IMR-90 (cell line): ENCODE measurements at regions not wholly inside any gene's neighbourhood (a gene's known extent, or its start where the extent isn't known, plus 50 kb on each side); places are given as distances from the start of the nearest gene placed in this dataset.

Source experiments
- ATAC-seq: fragments of 200-7000 bp; cut with Tn5 transposase; 2 replicates; pipeline ENCODE4 v1.9.1; 2020; ENCODE audit warnings: low read depth, mild to moderate bottlenecking, moderate library complexity
- BruUV-seq: library from RNA; stranded (reverse); fragments of 400-500 nt; replicated peaks from 2 replicates; lab custom pipeline; 2021; lab: Mats Ljungman, UMichigan
- CTCF ChIA-PET: fragments of 300-600 bp; formaldehyde crosslinking; extraction: SDS; loops from one replicate; lab custom pipeline; 2021; ENCODE audit warnings: antibody characterized with exemption; lab: Yijun Ruan, JAX
- POLR2A ChIA-PET: fragments of 300-600 bp; sonication (Branson Sonifier 250); formaldehyde crosslinking; loops from one replicate; lab custom pipeline; 2022; ENCODE audit warnings: antibody characterized with exemption; ENCODE audit not compliant: unreplicated experiment; lab: Charles Lee
- DNase-seq: peaks from one replicate; pipeline ENCODE4 v3.0.0; 2013
- H2AFZ ChIP-seq: replicated peaks from 2 replicates; pipeline ENCODE3; 2013; ENCODE audit warnings: low read length, mild to moderate bottlenecking; ENCODE audit not compliant: poor library complexity
- H2AK5ac ChIP-seq: 2 replicates; pipeline ENCODE4 v1.6.1; 2013; ENCODE audit warnings: low read depth, low read length, inconsistent platforms
- H2AK9ac ChIP-seq: replicated peaks from 2 replicates; pipeline ENCODE3; 2013; ENCODE audit warnings: mild to moderate bottlenecking, low read depth, low read length, moderate library complexity; ENCODE audit not compliant: poor library complexity
- H2BK120ac ChIP-seq: 2 replicates; pipeline ENCODE4 v1.6.1; 2013; ENCODE audit warnings: low read depth, low read length, inconsistent platforms
- H2BK15ac ChIP-seq: 3 replicates; pipeline ENCODE4 v1.6.1; 2013; ENCODE audit warnings: low read depth, low read length, inconsistent platforms
- H2BK20ac ChIP-seq: 2 replicates; pipeline ENCODE4 v1.6.1; 2013; ENCODE audit warnings: low read depth, mild to moderate bottlenecking, inconsistent platforms, low read length, moderate library complexity
- H2BK5ac ChIP-seq: 2 replicates; pipeline ENCODE4 v1.6.1; 2013; ENCODE audit warnings: mild to moderate bottlenecking, low read depth, low read length, inconsistent platforms; ENCODE audit not compliant: poor library complexity, severe bottlenecking
- H3K14ac ChIP-seq: replicated peaks from 2 replicates; pipeline ENCODE4 v1.6.1; 2013; ENCODE audit warnings: low read depth, low read length, inconsistent platforms
- H3K18ac ChIP-seq: 2 replicates; pipeline ENCODE4 v1.6.1; 2013; ENCODE audit warnings: low read depth, low read length, control low read depth
- H3K23ac ChIP-seq: 2 replicates; pipeline ENCODE4 v1.6.1; 2013; ENCODE audit warnings: low read depth, low read length, inconsistent platforms
- H3K27ac ChIP-seq: 2 replicates; pipeline ENCODE4 v1.5.1; 2013; ENCODE audit warnings: mild to moderate bottlenecking, control low read depth, low read length; ENCODE audit not compliant: insufficient read depth
- H3K27me3 ChIP-seq: 2 replicates; pipeline ENCODE4 v1.6.1; 2013; ENCODE audit warnings: low read length; ENCODE audit not compliant: control insufficient read depth, insufficient read depth
- H3K36me3 ChIP-seq: 2 replicates; pipeline ENCODE4 v1.6.1; 2013; ENCODE audit warnings: low read length, mixed read lengths; ENCODE audit not compliant: control insufficient read depth, insufficient read depth
- H3K4ac ChIP-seq: 2 replicates; pipeline ENCODE4 v1.6.1; 2013; ENCODE audit warnings: low read depth, low read length, inconsistent platforms
- H3K4me1 ChIP-seq: 2 replicates; pipeline ENCODE4 v1.6.1; 2013; ENCODE audit warnings: low read length, mixed read lengths; ENCODE audit not compliant: control insufficient read depth, insufficient read depth
- H3K4me2 ChIP-seq: 2 replicates; pipeline ENCODE4 v1.6.1; 2013; ENCODE audit warnings: low read depth, mild to moderate bottlenecking, control low read depth, low read length, moderate library complexity
- H3K4me3 ChIP-seq: 2 replicates; pipeline ENCODE4 v1.5.1; 2013; ENCODE audit warnings: low read depth, mild to moderate bottlenecking, control low read depth, low read length, moderate library complexity; ENCODE audit not compliant: insufficient read depth
- H3K56ac ChIP-seq: 2 replicates; pipeline ENCODE4 v1.6.1; 2013; ENCODE audit warnings: low read length, inconsistent platforms; ENCODE audit not compliant: insufficient read depth; ENCODE audit errors: extremely low read depth
- H3K79me1 ChIP-seq, 2 experiments: 2 replicates each; pipeline ENCODE4 v1.6.1; 2013; ENCODE audit warnings: low read length in 2 of 2, inconsistent platforms in 1 of 2, low read depth in 1 of 2
- H3K9ac ChIP-seq: 2 replicates; pipeline ENCODE4 v1.6.1; 2013; ENCODE audit warnings: low read depth, low read length, control low read depth
- H3K9me1 ChIP-seq: 2 replicates; pipeline ENCODE4 v1.6.1; 2013; ENCODE audit warnings: low read length, inconsistent platforms; ENCODE audit not compliant: insufficient read depth
- H3K9me3 ChIP-seq: 2 replicates; pipeline ENCODE4 v1.6.1; 2013; ENCODE audit warnings: low read length; ENCODE audit not compliant: control insufficient read depth, insufficient read depth
- H4K20me1 ChIP-seq: 2 replicates; pipeline ENCODE4 v1.6.1; 2013; ENCODE audit warnings: low read length, inconsistent platforms; ENCODE audit not compliant: insufficient read depth
- H4K5ac ChIP-seq: 2 replicates; pipeline ENCODE4 v1.6.1; 2013; ENCODE audit warnings: mild to moderate bottlenecking, low read depth, low read length, control low read depth
- H4K8ac ChIP-seq, 2 experiments: 2 replicates each; pipeline ENCODE4 v1.6.1; 2013; ENCODE audit warnings: low read depth in 2 of 2, low read length in 2 of 2, control low read depth in 1 of 2, inconsistent platforms in 1 of 2
- H4K91ac ChIP-seq: 2 replicates; pipeline ENCODE4 v1.6.1; 2013; ENCODE audit warnings: low read depth, low read length, inconsistent platforms; ENCODE audit not compliant: insufficient read depth
- CEBPB ChIP-seq: IDR thresholded peaks from 2 replicates; pipeline ENCODE4 v1.6.1; 2012; ENCODE audit warnings: low read depth, low read length, improper control_type of control experiment
- CHD1 ChIP-seq: IDR thresholded peaks from 2 replicates; pipeline ENCODE4 v1.6.1; 2012; ENCODE audit warnings: low read depth, low read length, improper control_type of control experiment
- CTCF ChIP-seq: conservative IDR thresholded peaks from 2 replicates; pipeline ENCODE4 v1.5.1; 2012; ENCODE audit warnings: mild to moderate bottlenecking, low read depth, low read length, improper control_type of control experiment
- FOS ChIP-seq: fragments of 150-350 bp; IDR thresholded peaks from 2 replicates; pipeline ENCODE4 v1.6.1; 2016; ENCODE audit warnings: low read depth, low read length
- MAFK ChIP-seq: IDR thresholded peaks from 2 replicates; pipeline ENCODE4 v1.6.1; 2012; ENCODE audit warnings: low read depth, low read length, improper control_type of control experiment
- POLR2A ChIP-seq: IDR thresholded peaks from 2 replicates; pipeline ENCODE4 v1.6.1; 2012; ENCODE audit warnings: mild to moderate bottlenecking, low read depth, low read length
- RCOR1 ChIP-seq: IDR thresholded peaks from 2 replicates; pipeline ENCODE4 v1.6.1; 2012; ENCODE audit warnings: mild to moderate bottlenecking, low read length, improper control_type of control experiment; ENCODE audit not compliant: insufficient replicate concordance
- RFX5 ChIP-seq: IDR thresholded peaks from 2 replicates; pipeline ENCODE4 v1.8.0; 2012; ENCODE audit warnings: low read depth, mild to moderate bottlenecking, low read length, moderate library complexity
- SMC3 ChIP-seq: fragments of 150-350 bp; IDR thresholded peaks from 2 replicates; pipeline ENCODE4 v1.6.1; 2016; ENCODE audit warnings: low read depth, mild to moderate bottlenecking, antibody characterized with exemption, low read length, moderate library complexity
- WGBS, 2 experiments: methylation state at CpG; one replicate each; pipeline versions ENCODE4 v1.1.5 to v1.1.7; 2013; ENCODE audit warnings: missing lambda C conversion rate in 2 of 2; ENCODE audit not compliant: insufficient read length in 1 of 2; ENCODE audit errors: extremely low coverage in 2 of 2; 5-methylcytosine and 5-hydroxymethylcytosine counted together
- dilution Hi-C: fragments of 300-500 bp; cut with HindIII; formaldehyde crosslinking; loops from one replicate; pipeline ENCODE4 v1.14.3; 2018; ENCODE audit warnings: low sequenced_read_pairs; ENCODE audit not compliant: unreplicated experiment
- in situ Hi-C: fragments of 300-500 bp; cut with MboI; formaldehyde crosslinking; loops from 3 replicates; pipeline ENCODE4 v1.14.3; 2019; ENCODE audit warnings: low sequenced_read_pairs, inconsistent platforms, mixed read lengths
- intact Hi-C: fragments of 100-400 bp; cut with micrococcal nuclease; formaldehyde crosslinking; loops from 2 replicates; pipeline ENCODE4 v1.10.0; 2022
- TF ChIP-seq, protein P1 (sequence below): fragments of 150-350 bp; IDR thresholded peaks from 2 replicates; pipeline ENCODE4 v1.6.1; 2017; ENCODE audit warnings: mild to moderate bottlenecking, antibody characterized with exemption, low read length, low read depth

GRCh38 chr6:91781946-91782345 lies 1195.1 kb upstream of the MAP3K7 start:
- dilution Hi-C loops: no loop called here
- no peak overlapping the region for H3K27ac ChIP-seq
- H3K9me1 ChIP-seq: no peaks in the 10 kb centered on the region
- no peak overlapping the region for H4K8ac ChIP-seq
- no peaks in the 10 kb centered on the region for H3K27me3 ChIP-seq
- no peak overlapping the region for H3K4me2 ChIP-seq
- WGBS, 2 experiments: 88% methylated on average over 1 of the region's 3 CpGs; no CpG with 5 or more reads in 1 of the 2 experiments
- no TSS peak for BruUV-seq
- no peak overlapping the region for H3K56ac ChIP-seq
- POLR2A ChIA-PET: no interaction called here
- H3K9me3 ChIP-seq: no peaks in the 10 kb centered on the region
- H2BK120ac ChIP-seq: no peak overlapping the region
- DNase-seq (no peak), ATAC-seq (no peak)
- H3K23ac ChIP-seq: no peak overlapping the region
- no peaks in the 10 kb centered on the region for H3K4me1 ChIP-seq
- H4K5ac ChIP-seq: no peak overlapping the region
- no peak overlapping the region for H2AFZ ChIP-seq
- no peaks in the 10 kb centered on the region for H3K36me3 ChIP-seq
- no peak for TF ChIP-seq MAFK
- no peak for TF ChIP-seq POLR2A
- TF ChIP-seq RFX5: no peak
- TF ChIP-seq CTCF: no peak
- no peak for TF ChIP-seq CHD1
- TF ChIP-seq CEBPB: no peak
- TF ChIP-seq FOS: no peak
- TF ChIP-seq, protein P1, sequence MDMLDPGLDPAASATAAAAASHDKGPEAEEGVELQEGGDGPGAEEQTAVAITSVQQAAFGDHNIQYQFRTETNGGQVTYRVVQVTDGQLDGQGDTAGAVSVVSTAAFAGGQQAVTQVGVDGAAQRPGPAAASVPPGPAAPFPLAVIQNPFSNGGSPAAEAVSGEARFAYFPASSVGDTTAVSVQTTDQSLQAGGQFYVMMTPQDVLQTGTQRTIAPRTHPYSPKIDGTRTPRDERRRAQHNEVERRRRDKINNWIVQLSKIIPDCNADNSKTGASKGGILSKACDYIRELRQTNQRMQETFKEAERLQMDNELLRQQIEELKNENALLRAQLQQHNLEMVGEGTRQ: no peak
- TF ChIP-seq SMC3: no peak
- TF ChIP-seq RCOR1: no peak
- no peak overlapping the region for H3K4ac ChIP-seq
- no peak overlapping the region for H4K91ac ChIP-seq
- H3K79me1 ChIP-seq: no peaks in the 10 kb centered on the region
- no peak overlapping the region for H3K18ac ChIP-seq
- no peak overlapping the region for H2AK9ac ChIP-seq
- intact Hi-C loops: no loop called here
- no peak overlapping the region for H3K4me3 ChIP-seq
- H3K9ac ChIP-seq: no peak overlapping the region
- H2BK5ac ChIP-seq: no peak overlapping the region
- H2BK15ac ChIP-seq: no peak overlapping the region
- H2BK20ac ChIP-seq: no peak overlapping the region
- in situ Hi-C loops: no loop called here
- H3K14ac ChIP-seq: no peak overlapping the region
- CTCF ChIA-PET: no interaction called here
- no peaks in the 10 kb centered on the region for H4K20me1 ChIP-seq
- H2AK5ac ChIP-seq: no peak overlapping the region
